Heart left ventricle (tissue), 16 donors: ENCODE measurements at regions not wholly inside any gene's neighbourhood (a gene's known extent, or its start where the extent isn't known, plus 50 kb on each side); places are given as distances from the start of the nearest gene placed in this dataset.

Experiments
- ATAC-seq, 4 donors: fragments of 200-7000 bp; cut with Tn5 transposase; one replicate each; pipeline ENCODE4 v1.9.1; 2020 to 2022; ENCODE audit warnings: moderate library complexity in 4 of 4, mild to moderate bottlenecking in 3 of 4, moderate number of reproducible peaks in 1 of 4
- DNase-seq, 5 donors: peaks; one replicate each; pipeline ENCODE4 v3.0.0-alpha.2; 2020
- H3K27ac ChIP-seq, 12 donors: fragments of 200-600 bp; sonication (generic) in 4 of 12; one replicate each; pipeline versions ENCODE4 v1.5.0 to v1.8.0; 2016 to 2022; ENCODE audit warnings: mild to moderate bottlenecking in 2 of 12
- H3K27me3 ChIP-seq, 9 donors: fragments of 200-600 bp; sonication (generic) in 2 of 9; one replicate each; pipeline versions ENCODE4 v1.5.1 to v1.8.0; 2016 to 2022; ENCODE audit warnings: mild to moderate bottlenecking in 3 of 9
- H3K36me3 ChIP-seq, 9 donors: fragments of 200-600 bp; sonication (generic) in 2 of 9; one replicate each; pipeline versions ENCODE4 v1.5.0 to v1.8.0; 2018 to 2022; ENCODE audit warnings: mild to moderate bottlenecking in 2 of 9
- H3K4me1 ChIP-seq, 12 donors: fragments of 200-600 bp; sonication (generic) in 4 of 12; one replicate each; pipeline versions ENCODE4 v1.5.0 to v1.8.0; 2016 to 2022; ENCODE audit warnings: mild to moderate bottlenecking in 3 of 12
- H3K4me3 ChIP-seq, 12 donors: fragments of 200-600 bp; sonication (generic) in 4 of 12; one replicate each; pipeline versions ENCODE4 v1.5.0 to v1.8.0; 2017 to 2022; ENCODE audit warnings: mild to moderate bottlenecking in 9 of 12, moderate library complexity in 4 of 12
- H3K9me3 ChIP-seq, 12 donors: fragments of 200-600 bp; sonication (generic) in 4 of 12; one replicate each; pipeline versions ENCODE4 v1.5.0 to v1.8.0; 2016 to 2022; ENCODE audit warnings: mild to moderate bottlenecking in 1 of 12
- CTCF ChIP-seq, 12 donors: fragments of 200-600 bp; sonication (generic) in 4 of 12; IDR thresholded peaks; one replicate each; pipeline versions ENCODE4 v1.5.0 to v1.8.0; 2018 to 2022; ENCODE audit warnings: antibody characterized with exemption in 12 of 12, mild to moderate bottlenecking in 5 of 12
- POLR2A ChIP-seq, 2 donors: fragments of 450-650 bp; IDR thresholded peaks; one replicate each; pipeline ENCODE4 v1.6.1; 2017; ENCODE audit warnings: antibody characterized with exemption in 2 of 2, mild to moderate bottlenecking in 2 of 2, moderate library complexity in 2 of 2
- WGBS, 4 donors: extraction: QIAGEN DNeasy Blood & Tissue Kit in 2 of 4; methylation state at CpG; one replicate each; pipeline versions ENCODE4 v1.1.5 to v1.1.7; 2013 to 2018; 5-methylcytosine and 5-hydroxymethylcytosine counted together
- intact Hi-C, 10 donors: fragments of 100-400 bp; cut with DNase I; formaldehyde crosslinking; loops; one replicate each; pipeline versions ENCODE4 v1.11.1 to v1.14.2; 2022
- donor health status: ischemic (EF 13 %, LVEDD 7.1; RV severe dilation, severe dysfunction).
- donor health status: healthy with polysubstance abuse.
- donor health status: DM: no; HTN: yes; CAD: no.
- donor health status: DM: no; HTN: no; CAD: no.
- donor health status: ischemic (EF 25% LVEDD 6.9; RV normal size, moderate dysfunction).
- donor health status: ischemic (EF 25% LVEDD 5.7; RV mildly dilated, moderate dysfunction).
- donor health status: healthy.
- donor health status: DM: yes; HTN: yes; CAD: no.
- donor health status: ischemic (EF 35%, LVEDD 5.7; RV mildly dilated, moderate dysfunction).
- donor health status: nonischemic (EF 11% LVEDD 7.7; RV severe dilation, severe dysfunction).
- donor health status: DM: yes; HTN: yes; CAD: no.
- donor health status: PGD.
- donor health status: ischemic (EF 29% LVEDD 5.4; RV normal size, mild dysfunction).
- donor health status: nonischemic (EF 23%, LVEDD 6.1; RV moderate dilation, normal function).

GRCh38 chr3:31253782-31254181 lies 278.9 kb upstream of the STT3B start:
- Histone ChIP-seq H3K4me3 (no peak overlapping the region), H3K36me3 (no peaks in the 10 kb centered on the region), H3K27ac (no peak overlapping the region), H3K27me3 (no peaks in the 10 kb centered on the region), H3K9me3 (no peaks in the 10 kb centered on the region), H3K4me1 (no peaks in the 10 kb centered on the region)
- DNase-seq (no peak), ATAC-seq (no peak)
- WGBS, 4 donors, result 88 to 93% (median 90%) methylated on average over 4 of the region's 4 CpGs
- TF ChIP-seq POLR2A (IDR thresholded peaks at IDR 0.05), result no peak
- no peak for TF ChIP-seq CTCF (IDR thresholded peaks at IDR 0.05)
- intact Hi-C loops, result no loop called here

GRCh38 chr3:31254483-31254882 lies 278.2 kb upstream of the STT3B start:
- Histone ChIP-seq H3K4me1 (no peaks in the 10 kb centered on the region), H3K27me3 (no peaks in the 10 kb centered on the region), H3K27ac (no peak overlapping the region), H3K9me3 (peaks cover 0 to 1% (median 0%) of the 10 kb centered on the region in 12 donors), H3K4me3 (no peak overlapping the region), H3K36me3 (no peaks in the 10 kb centered on the region)
- ATAC-seq (no peak), DNase-seq (no peak)
- TF ChIP-seq POLR2A (IDR thresholded peaks at IDR 0.05) (no peak), CTCF (IDR thresholded peaks at IDR 0.05) (no peak)
- WGBS, 4 donors, result 91 to 97% (median 94%) methylated on average over 3 of the region's 3 CpGs
- intact Hi-C loops, result no loop called here

- WGBS, 4 donors, result 77 to 82% (median 80%) methylated on average over 2 of the region's 2 CpGs
- ATAC-seq (no peak), DNase-seq (no peak)
- intact Hi-C loops, result no loop called here
- Histone ChIP-seq H3K27ac (no peak overlapping the region), H3K4me1 (no peaks in the 10 kb centered on the region), H3K9me3 (peaks cover 0 to 3% (median 0%) of the 10 kb centered on the region in 12 donors), H3K27me3 (no peaks in the 10 kb centered on the region), H3K36me3 (no peaks in the 10 kb centered on the region), H3K4me3 (no peak overlapping the region)
- TF ChIP-seq POLR2A (IDR thresholded peaks at IDR 0.05), result no peak
Observed at GRCh38 chr3:31255007-31255581, 277.6 kb upstream of the STT3B start.

GRCh38 chr3:31262201-31262600 lies 270.5 kb upstream of the STT3B start:
- DNase-seq (no peak), ATAC-seq (no peak)
- 50 to 67% (median 58%) methylated on average over 2 of the region's 2 CpGs for WGBS, 4 donors
- H3K27me3 ChIP-seq, result no peaks in the 10 kb centered on the region
- no peak overlapping the region for H3K4me3 ChIP-seq
- peaks cover 0 to 5% (median 0%) of the 10 kb centered on the region in 12 donors for H3K9me3 ChIP-seq
- H3K36me3 ChIP-seq, result no peaks in the 10 kb centered on the region
- H3K4me1 ChIP-seq, result peaks cover 0 to 13% (median 0%) of the 10 kb centered on the region in 12 donors
- no peak overlapping the region for H3K27ac ChIP-seq
- TF ChIP-seq CTCF (IDR thresholded peaks at IDR 0.05), result no peak
- no peak for TF ChIP-seq POLR2A (IDR thresholded peaks at IDR 0.05)
- intact Hi-C loops, result no loop called here

GRCh38 chr3:31263897-31264296 lies 268.8 kb upstream of the STT3B start:
- no peak overlapping the region for H3K4me3 ChIP-seq
- H3K36me3 ChIP-seq, result no peaks in the 10 kb centered on the region
- H3K27me3 ChIP-seq, result no peaks in the 10 kb centered on the region
- intact Hi-C loops, result no loop called here
- TF ChIP-seq CTCF (IDR thresholded peaks at IDR 0.05) (no peak), POLR2A (IDR thresholded peaks at IDR 0.05) (no peak)
- ATAC-seq (no peak), DNase-seq (no peak)
- peaks cover 0 to 5% (median 0%) of the 10 kb centered on the region in 12 donors for H3K9me3 ChIP-seq
- H3K4me1 ChIP-seq, result peaks cover 0 to 13% (median 0%) of the 10 kb centered on the region in 12 donors
- no peak overlapping the region for H3K27ac ChIP-seq
- 74 to 88% (median 77%) methylated on average over 1 of the region's 1 CpG for WGBS, 4 donors
